Panc1 (cell line): ENCODE measurements at regions not wholly inside any gene's neighbourhood (a gene's known extent, or its start where the extent isn't known, plus 50 kb on each side); places are given as distances from the start of the nearest gene placed in this dataset.

ENCODE experiments used
- ATAC-seq: fragments of 200-7000 bp; cut with Tn5 transposase; 2 replicates; pipeline ENCODE4 v1.9.1; 2020; ENCODE audit warnings: mild to moderate bottlenecking, moderate library complexity
- BruUV-seq: library from RNA; stranded (reverse); fragments of 400-500 nt; replicated peaks from 2 replicates; lab custom pipeline; 2021; lab: Mats Ljungman, UMichigan
- CTCF ChIA-PET: fragments of 300-600 bp; sonication (Branson Sonifier 250); formaldehyde crosslinking; loops from one replicate; lab custom pipeline; 2022; ENCODE audit warnings: antibody characterized with exemption; lab: Charles Lee
- POLR2A ChIA-PET: fragments of 300-600 bp; sonication (Branson Sonifier 250); formaldehyde crosslinking; loops from one replicate; lab custom pipeline; 2022; ENCODE audit warnings: antibody characterized with exemption; lab: Charles Lee
- DNase-seq: peaks from one replicate; pipeline ENCODE4 v3.0.0-alpha.2; 2010; ENCODE audit warnings: low read depth, low spot score
- H3K27ac ChIP-seq: 2 replicates; pipeline ENCODE4 v1.5.1; 2011; ENCODE audit warnings: mild to moderate bottlenecking, low read length, inconsistent platforms
- H3K27me3 ChIP-seq: fragments of 200-500 bp; sonication (Bioruptor generic); 2 replicates; pipeline ENCODE4 v1.6.0; 2014; ENCODE audit warnings: low read length, inconsistent platforms; ENCODE audit not compliant: control insufficient read depth, insufficient read depth
- H3K36me3 ChIP-seq: fragments of 200-500 bp; sonication (Bioruptor generic); 2 replicates; pipeline ENCODE4 v1.5.1; 2014; ENCODE audit warnings: inconsistent platforms, mild to moderate bottlenecking, low read length, moderate library complexity; ENCODE audit not compliant: control insufficient read depth, insufficient read depth
- H3K4me1 ChIP-seq: 2 replicates; pipeline ENCODE4 v1.5.1; 2011; ENCODE audit warnings: inconsistent platforms, mild to moderate bottlenecking, low read length, moderate library complexity; ENCODE audit not compliant: control insufficient read depth, insufficient read depth
- H3K4me3 ChIP-seq, 2 experiments: 2 replicates each; pipeline ENCODE4 v1.5.1; 2011 to 2012; ENCODE audit warnings: low read depth in 2 of 2, low read length in 2 of 2, mild to moderate bottlenecking in 2 of 2, inconsistent platforms in 1 of 2, moderate library complexity in 1 of 2
- H3K9me3 ChIP-seq: fragments of 200-500 bp; sonication (Bioruptor generic); 2 replicates; pipeline ENCODE4 v1.5.1; 2014; ENCODE audit warnings: low read depth, mild to moderate bottlenecking, inconsistent platforms, low read length, moderate library complexity; ENCODE audit not compliant: control insufficient read depth, insufficient read depth
- CTCF ChIP-seq: fragments of 450-650 bp; IDR thresholded peaks from 2 replicates; pipeline ENCODE4 v1.5.1; 2017; ENCODE audit warnings: mild to moderate bottlenecking
- POLR2AphosphoS5 ChIP-seq: IDR thresholded peaks from 2 replicates; pipeline ENCODE4 v1.6.1; 2012; ENCODE audit warnings: mild to moderate bottlenecking, low read depth, low read length, moderate library complexity
- REST ChIP-seq, 2 experiments: IDR thresholded peaks; 2 replicates each; pipeline ENCODE4 v1.6.1; 2011 to 2012; ENCODE audit warnings: low read depth in 2 of 2, control low read depth in 1 of 2, low read length in 1 of 2, mild to moderate bottlenecking in 1 of 2, moderate library complexity in 1 of 2; ENCODE audit not compliant: insufficient read depth in 1 of 2
- SIN3A ChIP-seq: IDR thresholded peaks from 2 replicates; pipeline ENCODE4 v1.6.1; 2012; ENCODE audit warnings: low read depth, mild to moderate bottlenecking, low read length, moderate library complexity, borderline replicate concordance; ENCODE audit not compliant: insufficient read depth
- TCF7L2 ChIP-seq: IDR thresholded peaks from 2 replicates; pipeline ENCODE4 v1.6.1; 2011; ENCODE audit warnings: mild to moderate bottlenecking, low read depth, low read length, inconsistent platforms
- in situ Hi-C: cut with HindIII; loops from 2 replicates; pipeline ENCODE4 v1.10.0; 2016; ENCODE audit warnings: low sequenced_read_pairs, low pct_unique_long_range_greater_than_20kb
- intact Hi-C: fragments of 100-400 bp; cut with micrococcal nuclease; formaldehyde crosslinking; loops from one replicate; pipeline ENCODE4 v1.10.0; 2022; ENCODE audit not compliant: unreplicated experiment

GRCh38 chr18:987325-988186 is 82.9 kb downstream of the ADCYAP1 start:
- in situ Hi-C loops (no loop called here), intact Hi-C loops (no loop called here)
- no peaks in the 10 kb centered on the region for H3K9me3 ChIP-seq
- ChIA-PET POLR2A (no interaction called here), CTCF (interaction anchor here (0.7 kb wide), 1 partner anchor 34 kb away, joined by 3 read pairs; no protein-coding TSS in a partner anchor)
- BruUV-seq, result no TSS peak
- no peak for TF ChIP-seq REST (IDR thresholded peaks at IDR 0.05; ENCODE audit: insufficient read depth in 1 of 2, low read depth in 2 of 2, low read length in 1 of 2)
- TF ChIP-seq TCF7L2, result no peak
- no peak for TF ChIP-seq SIN3A
- no peak for TF ChIP-seq CTCF
- TF ChIP-seq POLR2AphosphoS5, result no peak
- no peaks in the 10 kb centered on the region for H3K36me3 ChIP-seq
- H3K4me3 ChIP-seq, result no peak overlapping the region
- no peaks in the 10 kb centered on the region for H3K4me1 ChIP-seq
- ATAC-seq (no peak), DNase-seq (no peak)
- H3K27ac ChIP-seq, result no peak overlapping the region
- no peaks in the 10 kb centered on the region for H3K27me3 ChIP-seq

GRCh38 chr18:989425-989824 is 84.8 kb downstream of the ADCYAP1 start:
- CTCF ChIA-PET, result no interaction called here
- POLR2A ChIA-PET, result no interaction called here
- ATAC-seq (no peak), DNase-seq (no peak)
- no peaks in the 10 kb centered on the region for H3K9me3 ChIP-seq
- H3K27ac ChIP-seq, result no peak overlapping the region
- intact Hi-C loops, result no loop called here
- no peak overlapping the region for H3K4me3 ChIP-seq
- in situ Hi-C loops, result no loop called here
- TF ChIP-seq SIN3A (no peak), REST (IDR thresholded peaks at IDR 0.05; ENCODE audit: insufficient read depth in 1 of 2, low read depth in 2 of 2, low read length in 1 of 2) (no peak), CTCF (no peak), TCF7L2 (no peak), POLR2AphosphoS5 (no peak)
- no peaks in the 10 kb centered on the region for H3K4me1 ChIP-seq
- H3K36me3 ChIP-seq, result no peaks in the 10 kb centered on the region
- BruUV-seq, result no TSS peak
- H3K27me3 ChIP-seq, result no peaks in the 10 kb centered on the region
